GM18858 (cell line): ENCODE measurements at regions not wholly inside any gene's neighbourhood (a gene's known extent, or its start where the extent isn't known, plus 50 kb on each side); places are given as distances from the start of the nearest gene placed in this dataset.

ENCODE experiments used
- ATAC-seq: cut with Tn5 transposase; IDR thresholded peaks from one replicate; pipeline ENCODE4 v1.9.1; 2021; ENCODE audit not compliant: unreplicated experiment

DNA sequence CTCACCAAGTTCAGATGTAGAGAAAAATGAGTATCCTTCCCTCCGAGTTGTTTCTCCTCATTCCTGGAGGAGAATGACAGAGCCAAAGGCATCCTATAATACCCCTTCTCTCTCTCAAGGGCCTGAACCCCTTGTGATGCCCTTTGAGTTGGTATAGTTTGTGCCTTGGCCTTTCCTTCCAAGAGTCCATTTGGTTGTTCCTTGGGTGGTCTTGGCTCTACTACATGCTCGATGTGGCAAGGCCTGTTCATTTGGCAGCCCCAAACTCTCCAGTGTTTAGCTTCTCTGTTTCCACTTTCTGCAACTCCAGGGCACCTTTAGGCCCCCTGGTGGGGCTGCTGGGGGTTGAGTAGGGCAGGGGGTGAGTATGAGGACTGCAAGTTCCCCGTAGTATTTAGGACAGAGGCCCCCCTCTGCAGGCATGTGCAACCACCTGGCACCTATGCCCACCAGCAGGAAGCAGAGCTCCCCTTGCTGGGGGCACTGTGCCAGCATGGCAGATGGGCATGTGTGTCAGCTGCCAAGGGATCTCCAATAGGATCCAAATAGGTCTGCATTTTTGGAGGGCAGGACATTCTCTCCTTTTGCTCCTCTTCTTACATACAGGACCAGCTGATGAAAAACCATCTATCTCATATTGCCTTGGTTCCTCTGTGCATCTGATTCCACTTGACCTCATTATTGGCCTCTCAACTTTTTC, 217.2 kb upstream of the CADM1 start:
- no peak for ATAC-seq

DNA sequence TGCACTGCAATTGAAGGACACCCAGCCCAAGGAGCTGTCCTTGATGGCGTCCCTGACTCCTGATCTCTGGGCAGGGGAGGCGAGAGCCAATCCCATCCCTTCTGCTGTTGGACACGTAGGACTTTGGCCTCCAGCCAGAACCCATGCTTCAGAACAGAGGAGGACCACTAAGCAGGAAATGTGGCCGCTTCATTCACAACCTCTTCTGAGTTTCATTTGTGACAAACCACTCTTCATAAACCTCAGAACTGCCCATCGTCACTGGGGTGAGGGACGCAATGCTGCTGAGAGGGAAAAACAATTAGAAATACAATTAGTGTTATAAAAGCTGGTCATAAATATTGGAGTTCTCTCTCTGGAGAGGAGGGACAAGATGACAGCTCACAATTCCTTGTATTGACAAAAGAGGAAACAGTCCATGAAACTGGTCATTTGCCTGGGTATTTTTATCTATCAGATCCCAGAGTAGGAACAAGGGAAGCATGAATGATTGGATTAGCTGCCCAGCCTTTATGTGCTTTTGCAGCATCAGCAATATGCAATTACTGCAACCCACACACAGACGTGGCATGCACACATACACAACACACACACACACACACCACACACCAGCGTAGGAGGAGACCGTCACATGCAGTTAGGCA, 216.5 kb upstream of the CADM1 start:
- ATAC-seq: no peak

DNA sequence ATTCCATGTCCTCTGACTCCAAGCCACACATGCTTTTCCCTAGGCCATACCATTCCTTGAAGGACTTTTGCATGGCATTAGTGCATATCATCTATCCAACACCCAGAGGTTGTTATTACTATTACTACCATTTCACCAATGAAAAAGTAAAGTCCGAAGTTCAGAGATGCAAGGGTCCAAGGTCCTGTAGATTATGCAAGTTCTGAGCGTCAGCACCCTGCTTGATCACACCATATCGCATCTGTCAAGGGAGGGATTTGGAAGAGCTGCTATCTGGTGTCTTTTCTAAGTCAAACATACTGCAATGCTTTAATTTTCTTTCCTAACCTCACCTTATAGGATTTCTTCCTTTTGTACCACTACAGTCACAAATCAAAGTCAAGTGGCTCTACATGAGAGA, 214.7 kb upstream of the CADM1 start:
- no peak for ATAC-seq

DNA sequence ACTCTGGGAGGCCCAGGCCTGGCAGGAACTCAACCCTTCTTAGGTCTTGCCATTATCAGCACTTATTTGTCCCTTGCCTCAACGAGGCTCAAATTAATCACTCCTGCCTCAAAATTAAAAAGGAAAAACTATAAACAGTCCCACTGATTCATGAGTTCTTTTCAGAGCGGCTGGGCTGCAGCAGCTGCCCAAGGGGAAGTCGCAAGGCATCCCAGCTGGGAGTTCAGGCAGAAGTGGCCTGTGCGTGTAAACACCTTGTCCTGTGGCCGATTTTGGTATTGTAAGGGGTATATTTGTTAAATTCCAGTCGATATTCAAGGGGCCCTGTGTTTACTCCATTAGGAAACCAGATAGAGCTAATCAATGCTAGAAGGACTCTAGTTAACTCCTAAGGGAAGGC, 213.9 kb upstream of the CADM1 start:
- no peak for ATAC-seq

DNA sequence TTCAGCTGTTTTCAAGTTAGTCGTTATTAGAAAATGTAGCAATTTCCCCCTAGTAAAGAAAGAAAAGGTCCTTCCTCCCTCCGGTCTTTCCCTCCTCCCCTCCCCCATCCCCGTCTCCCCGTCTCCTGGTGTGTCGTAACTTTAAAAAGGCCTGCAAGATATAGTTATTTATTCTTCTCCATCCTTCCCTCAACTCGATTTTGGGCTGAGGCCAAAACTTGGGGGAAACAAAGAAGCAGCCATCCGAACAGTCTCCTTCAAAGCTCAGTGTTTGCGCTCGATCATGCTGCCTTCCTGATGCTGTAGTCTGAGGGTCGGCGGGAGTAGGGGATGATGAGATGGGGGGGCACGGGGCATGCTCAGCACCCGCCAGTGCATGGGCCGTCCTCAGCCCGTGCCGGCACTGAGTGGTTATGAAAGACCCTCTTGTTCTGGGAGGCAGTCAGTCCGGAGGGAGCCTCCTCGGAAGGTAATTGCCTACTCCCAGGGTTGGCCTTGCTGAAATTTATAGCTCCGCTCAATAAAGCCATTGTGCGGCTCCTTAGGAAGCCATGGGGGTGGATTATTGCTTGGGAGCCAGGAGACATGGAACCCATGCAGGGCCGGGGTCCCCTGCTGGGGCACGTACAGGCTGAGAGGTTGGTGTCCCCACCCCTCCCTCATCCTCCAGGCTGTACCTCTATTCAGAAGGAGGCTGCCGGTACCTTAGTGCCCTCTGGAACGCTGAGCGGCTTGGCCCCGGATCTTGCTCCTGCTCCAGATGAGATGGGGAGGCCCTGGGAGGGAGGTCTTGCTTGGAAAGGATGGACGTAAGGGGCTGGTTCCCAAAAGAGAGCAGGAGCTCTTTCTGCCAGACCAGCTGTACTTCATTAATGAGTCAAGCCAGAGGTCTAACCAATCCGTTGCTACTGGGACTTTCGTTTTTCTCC, 212.7 kb upstream of the CADM1 start:
- ATAC-seq: no peak

DNA sequence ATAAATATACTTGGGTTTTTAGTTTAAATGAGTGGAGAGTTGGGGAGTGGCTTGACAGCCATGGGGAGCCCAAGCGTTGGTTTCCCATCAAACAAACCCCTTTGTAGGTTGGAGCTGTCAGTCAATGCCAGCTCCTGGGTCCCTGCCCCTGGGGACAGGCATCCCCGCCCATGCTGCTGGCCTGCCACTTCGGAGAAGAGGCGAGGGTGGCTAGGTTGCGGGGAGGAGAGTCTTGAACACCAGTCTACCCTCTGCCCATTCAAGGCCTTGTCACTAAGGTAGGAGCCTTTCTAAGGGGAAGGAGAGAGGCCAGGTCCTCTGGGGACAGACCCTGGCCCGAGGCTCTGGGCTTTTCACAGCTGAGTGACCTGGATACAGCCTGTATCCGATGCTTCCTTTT, 211.9 kb upstream of the CADM1 start:
- ATAC-seq: no peak

DNA sequence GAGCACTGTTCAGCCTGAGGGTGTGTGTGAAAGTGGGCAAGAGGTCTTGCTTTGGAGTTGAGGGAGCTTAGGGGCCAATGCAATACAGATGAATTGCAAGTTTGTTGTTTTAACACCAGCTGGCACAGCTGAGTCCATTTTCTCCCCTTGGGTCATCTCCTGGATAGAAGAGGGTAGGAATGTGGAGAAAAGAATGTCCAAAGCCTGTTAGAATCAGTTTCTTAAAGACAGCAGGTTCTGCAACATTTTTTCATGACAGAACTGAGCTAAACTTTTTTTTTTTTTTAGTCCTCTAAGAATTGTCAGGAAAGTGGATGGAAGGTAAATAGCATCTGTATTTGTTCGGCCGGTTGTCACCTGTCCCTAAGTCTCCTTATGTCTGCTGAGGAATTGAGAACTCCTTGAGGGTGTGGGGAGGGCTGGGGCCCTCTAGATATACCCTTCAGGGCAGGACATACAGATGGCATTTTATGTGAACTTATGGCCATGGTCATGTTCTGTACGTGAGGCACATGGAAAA, 211.1 kb upstream of the CADM1 start:
- no peak for ATAC-seq

DNA sequence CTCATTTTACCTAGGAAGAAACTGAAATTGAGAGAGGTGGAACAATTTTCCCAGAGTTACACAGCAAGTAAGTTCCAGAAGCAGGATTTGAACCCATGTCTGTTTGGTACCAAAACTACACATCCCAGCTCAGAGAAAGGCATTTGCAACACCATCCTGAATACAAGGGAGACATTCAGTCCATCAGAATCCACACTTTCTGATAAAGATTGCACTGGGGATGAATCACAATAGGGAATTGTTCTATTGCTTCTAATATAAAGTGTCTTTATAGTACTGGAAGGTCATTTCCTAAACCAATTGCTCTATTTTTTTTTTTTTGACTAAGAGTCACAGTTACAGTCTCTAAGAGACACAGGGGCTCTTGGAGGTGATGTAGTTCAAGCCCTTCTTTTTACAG, 208.1 kb upstream of the CADM1 start:
- ATAC-seq: no peak

DNA sequence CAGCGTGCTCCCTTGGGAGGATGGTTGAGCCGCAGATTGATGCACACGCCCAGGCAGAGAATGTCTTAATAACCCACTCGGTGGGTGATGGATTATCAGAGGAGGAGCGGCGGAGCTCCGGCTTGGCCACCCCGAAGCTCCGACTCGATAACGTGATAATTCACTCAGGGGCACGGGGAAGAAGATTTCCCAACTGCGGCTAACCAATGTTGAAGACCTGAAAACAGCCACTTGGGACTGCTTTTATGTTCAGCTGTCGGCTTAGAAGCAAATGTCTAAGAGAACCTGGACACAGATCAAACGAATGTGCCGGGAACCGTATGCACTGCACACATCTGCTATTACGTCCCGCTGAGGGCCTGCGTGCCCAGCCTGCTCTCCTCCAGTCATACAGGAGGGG, 206.8 kb upstream of the CADM1 start:
- ATAC-seq: no peak

DNA sequence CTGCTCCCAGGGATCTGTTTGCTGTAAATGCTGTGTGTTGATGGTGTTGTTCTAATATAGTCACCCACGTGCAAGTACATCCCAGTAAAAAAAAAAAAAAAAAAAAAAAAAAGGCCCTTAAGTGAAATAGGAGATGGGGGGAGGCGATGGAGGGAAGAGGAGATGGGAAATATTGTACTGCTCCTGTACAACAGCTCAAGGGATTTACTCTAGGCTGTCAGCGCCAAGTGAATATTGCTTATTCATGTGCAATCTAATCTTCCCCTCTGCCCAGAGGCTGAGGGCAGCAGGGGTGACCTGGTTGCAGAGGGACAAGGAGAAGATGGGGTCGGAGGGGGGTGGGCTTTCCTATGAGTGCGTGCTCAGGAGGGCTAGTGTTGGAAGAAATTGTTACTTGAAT, 206.2 kb upstream of the CADM1 start:
- ATAC-seq: no peak

DNA sequence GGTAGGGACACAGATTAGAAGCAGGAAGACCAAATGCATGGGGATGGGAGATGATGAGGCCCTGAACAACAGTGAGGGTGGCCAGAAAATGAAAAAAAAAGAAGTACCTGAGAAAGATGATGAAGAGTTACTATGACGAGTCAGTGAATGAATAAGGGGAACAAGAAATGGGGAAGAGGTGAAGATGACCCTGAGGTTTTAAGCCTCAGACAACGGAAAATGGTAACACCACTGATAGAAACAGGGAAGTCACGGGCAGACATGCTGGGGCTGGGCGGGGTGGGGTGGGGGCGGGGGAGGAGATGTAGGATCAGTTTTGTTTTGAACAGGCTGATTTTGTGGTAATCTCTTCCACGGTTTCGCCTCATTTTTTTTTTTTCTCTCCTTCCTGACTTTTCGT, 205.1 kb upstream of the CADM1 start:
- ATAC-seq: no peak

DNA sequence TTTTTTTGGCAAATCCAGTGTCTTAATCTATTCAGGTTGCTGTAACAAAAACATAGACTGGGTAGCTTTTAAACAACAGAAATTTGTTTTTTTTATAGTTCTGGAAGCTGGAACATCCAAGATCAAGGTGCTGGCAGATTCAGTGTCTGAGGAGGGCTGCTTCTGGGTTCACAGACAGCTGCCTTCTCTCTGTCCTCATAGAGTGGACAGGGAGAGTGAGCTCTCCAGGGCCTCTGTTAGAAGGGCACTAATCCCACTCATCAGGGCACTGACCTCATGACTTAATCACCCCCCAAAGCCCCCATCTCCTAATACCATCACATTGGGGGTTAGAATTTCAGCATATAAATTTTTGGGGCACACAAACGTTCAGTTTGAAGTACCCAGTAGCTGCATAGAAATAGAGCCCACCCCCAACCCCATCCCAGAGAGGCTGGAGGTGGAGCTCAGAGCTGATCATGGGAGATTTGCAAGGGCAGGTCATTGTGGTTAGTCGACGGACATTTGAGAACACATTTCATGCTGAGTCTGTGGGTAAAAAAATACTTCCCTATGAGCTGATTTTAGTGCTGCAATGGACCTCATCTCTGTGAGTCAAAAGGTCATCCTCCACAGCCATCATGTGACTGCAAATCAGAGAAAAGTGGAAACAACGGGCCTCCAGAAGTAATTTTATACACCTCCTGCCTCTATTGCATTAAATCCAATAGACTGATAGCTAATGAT, 203.1 kb upstream of the CADM1 start:
- no peak for ATAC-seq

DNA sequence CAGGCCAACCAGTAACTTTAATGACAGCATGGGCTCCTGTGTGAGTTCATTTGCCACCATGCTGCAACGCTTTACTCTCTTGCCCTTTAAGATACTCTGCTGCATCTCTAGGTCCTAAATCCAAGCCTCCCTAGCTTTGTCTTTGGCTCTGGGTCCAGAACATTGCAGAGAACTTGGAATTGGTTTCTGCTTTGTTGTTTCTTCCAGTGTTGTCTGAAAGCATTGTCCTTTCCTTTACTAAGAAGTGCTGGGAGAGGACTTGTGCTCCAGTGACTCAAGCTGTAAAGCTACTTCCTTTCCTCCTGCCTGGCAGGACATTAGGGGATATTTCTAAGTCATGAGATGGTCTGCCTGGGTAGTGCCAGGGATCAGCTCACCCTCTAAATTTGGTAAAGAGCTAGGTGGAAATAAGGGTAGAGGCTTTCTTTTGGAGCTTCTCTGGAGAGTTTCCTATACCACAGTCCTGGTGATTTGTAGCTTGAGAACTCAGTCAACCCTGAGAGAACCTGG, 202.5 kb upstream of the CADM1 start:
- ATAC-seq: no peak

DNA sequence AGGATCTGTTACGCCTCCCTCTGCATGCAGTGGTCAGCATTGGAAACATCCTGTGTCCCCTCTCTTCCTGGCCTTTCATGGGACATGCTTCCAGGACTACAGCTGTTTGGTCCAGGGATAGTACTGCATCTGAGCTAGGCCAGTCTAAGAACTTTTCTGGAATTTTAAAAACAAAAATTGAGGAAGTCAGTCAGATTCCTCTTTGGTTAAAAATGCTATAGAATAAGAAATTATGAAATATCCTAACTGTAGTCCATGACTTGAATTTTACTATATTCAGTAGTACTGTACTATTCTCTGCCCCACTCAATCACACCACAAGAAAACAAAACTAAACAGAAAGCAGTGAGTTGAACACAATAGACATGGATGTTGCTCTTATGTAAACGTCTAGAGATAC, 201.0 kb upstream of the CADM1 start:
- ATAC-seq: no peak

DNA sequence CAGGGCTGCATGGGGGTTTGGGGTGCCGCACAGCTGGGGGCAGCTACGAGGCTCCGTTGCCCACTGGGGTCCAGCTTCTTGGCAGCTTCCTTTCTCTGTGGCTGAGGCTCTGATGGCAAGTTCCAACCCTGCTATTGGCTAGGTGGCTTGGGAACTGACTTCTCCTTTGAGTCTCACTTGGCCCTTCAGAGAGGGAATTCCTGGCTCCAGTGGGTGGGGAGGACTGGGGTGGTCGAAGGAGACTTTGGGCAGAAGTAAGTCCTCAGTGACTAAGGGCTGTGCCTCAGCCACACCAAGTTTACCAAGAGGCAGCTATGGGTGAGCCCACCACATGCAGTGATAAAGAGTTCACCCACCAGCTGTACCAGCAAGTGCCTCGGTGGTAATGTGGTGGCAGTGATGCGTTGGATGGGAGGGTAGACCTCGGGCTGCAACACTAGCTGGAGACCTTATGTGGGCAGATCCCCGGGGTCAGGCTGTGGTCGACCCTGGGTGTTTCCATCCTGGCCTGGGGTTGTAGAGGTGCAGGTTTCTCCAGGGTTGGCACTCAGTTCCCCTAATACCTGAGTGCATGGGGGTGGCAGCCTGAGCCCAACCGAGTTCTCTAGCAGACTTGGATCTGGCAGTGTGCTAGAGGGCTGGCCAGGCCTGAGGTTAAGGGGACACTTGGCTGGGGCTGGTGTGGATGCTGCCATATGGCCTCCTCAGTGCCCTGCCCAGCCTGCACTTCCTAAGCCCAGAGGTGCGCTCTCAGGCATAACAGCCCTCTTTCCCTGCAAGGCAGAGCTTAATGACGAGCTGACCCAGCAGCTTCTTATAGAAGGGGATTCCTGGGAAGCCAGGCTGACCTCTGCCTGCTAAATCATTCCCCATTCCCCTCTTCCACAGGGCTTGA, 197.0 kb upstream of the CADM1 start:
- no peak for ATAC-seq

DNA sequence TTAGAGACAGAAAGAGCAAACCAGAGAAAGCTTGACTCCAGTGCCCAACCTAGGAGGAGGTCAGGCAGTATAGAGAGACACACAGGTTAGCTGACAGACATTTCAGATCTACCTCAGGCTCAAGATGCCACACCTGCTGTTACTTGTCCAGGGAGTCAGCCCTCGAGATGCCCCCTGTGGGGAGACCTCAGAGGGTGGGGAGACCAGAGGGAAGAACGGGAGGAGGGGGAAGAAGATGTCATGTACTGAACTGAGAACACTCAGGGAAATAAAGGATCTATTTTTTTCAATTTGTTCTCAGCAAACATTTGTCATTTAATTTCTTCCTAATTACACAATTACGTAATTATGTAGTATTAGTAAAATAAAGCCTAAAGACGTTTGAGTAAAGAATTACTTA, 196.3 kb upstream of the CADM1 start:
- no peak for ATAC-seq

DNA sequence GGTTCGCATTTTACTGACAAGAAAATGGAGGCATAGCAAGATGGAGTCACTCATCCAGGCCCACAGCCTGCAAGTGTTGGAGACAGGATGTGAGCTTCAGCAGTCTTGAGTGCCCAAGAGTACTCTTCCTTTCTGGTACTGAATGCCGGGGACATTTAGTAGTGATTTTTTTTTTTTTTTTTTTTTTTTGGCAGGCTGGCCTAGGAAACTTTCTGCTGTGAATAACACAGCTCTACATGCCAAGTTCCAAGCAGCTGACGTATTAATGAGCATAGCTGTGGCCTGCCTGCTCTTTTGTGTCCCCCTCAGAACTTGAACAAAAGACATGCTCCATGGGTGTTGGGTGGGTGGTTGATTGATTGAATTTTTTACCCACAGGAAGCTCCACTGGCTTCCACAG, 195.5 kb upstream of the CADM1 start:
- ATAC-seq: no peak

DNA sequence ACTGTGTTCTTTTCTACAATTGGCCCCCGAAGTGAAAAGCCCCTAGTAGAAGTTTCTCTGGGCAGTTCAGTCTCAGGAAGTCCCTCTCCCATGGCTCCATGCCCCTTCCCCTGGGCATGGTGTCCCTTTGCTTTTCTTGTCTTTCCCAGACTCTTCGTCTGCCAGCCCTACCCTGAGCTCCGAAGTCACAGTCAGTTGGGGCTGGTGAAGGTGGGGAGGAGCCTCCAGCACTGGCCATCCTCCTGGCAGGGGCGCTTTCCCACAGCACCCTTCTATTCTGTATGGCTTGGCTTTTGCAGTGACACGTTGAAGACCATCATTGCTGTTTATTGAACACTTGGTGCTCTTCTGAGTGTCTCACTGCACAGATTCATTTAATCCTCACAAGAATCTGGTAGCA, 195.1 kb upstream of the CADM1 start:
- no peak for ATAC-seq

DNA sequence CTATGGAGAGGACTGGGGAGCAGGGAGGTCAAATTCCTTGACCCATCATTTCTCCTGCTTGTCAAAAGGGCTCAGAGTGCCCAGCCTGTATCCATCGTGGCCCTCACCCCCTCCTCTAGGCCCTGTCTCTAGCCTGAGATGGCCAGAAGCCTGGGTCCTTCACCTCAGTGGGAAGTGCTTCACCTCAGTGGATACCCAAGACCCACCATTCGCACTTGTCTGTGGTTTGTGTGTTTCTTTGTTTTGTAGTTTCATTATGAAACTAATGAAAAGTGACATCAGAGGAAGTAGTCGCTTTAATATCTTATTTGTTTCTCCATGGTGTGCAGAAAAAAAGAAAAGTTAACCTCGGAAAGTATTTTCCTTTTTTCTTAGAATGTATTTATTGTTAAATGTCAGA, 194.0 kb upstream of the CADM1 start:
- no peak for ATAC-seq

DNA sequence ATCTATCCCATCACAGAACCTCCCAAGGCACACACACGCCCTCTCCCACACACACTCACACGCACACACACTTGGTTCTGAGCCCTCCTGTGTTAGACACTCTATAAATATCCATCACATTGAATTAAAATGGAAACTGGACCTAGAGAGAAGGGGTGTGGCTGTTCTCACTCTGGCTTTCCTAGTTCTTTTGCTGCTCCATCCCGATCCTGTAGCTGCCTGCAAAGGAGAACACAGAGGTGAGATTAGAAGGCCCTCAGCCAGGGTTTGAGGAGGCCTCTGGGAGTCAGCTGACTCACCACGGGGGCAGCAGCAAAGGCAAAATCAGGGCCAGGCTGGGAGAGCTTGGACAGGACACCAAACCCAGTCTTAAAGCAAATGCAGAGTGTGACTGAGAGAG, 192.3 kb upstream of the CADM1 start:
- no peak for ATAC-seq
